GM12892 (cell line): ENCODE measurements at regions not wholly inside any gene's neighbourhood (a gene's known extent, or its start where the extent isn't known, plus 50 kb on each side); places are given as distances from the start of the nearest gene placed in this dataset.

ENCODE experiments used
- POLR2A ChIP-seq: IDR thresholded peaks from 2 replicates; pipeline ENCODE4 v1.6.1; 2011; ENCODE audit warnings: low read depth, low read length, control low read depth
- POLR2AphosphoS5 ChIP-seq: IDR thresholded peaks from 2 replicates; pipeline ENCODE4 v1.6.1; 2011; ENCODE audit warnings: low read depth, low read length, control low read depth
- TAF1 ChIP-seq: IDR thresholded peaks from 2 replicates; pipeline ENCODE4 v1.6.1; 2011; ENCODE audit warnings: low read depth, mild to moderate bottlenecking, control low read depth, low read length, borderline replicate concordance

- no peak for TF ChIP-seq POLR2AphosphoS5
- TF ChIP-seq POLR2A: no peak
- no peak for TF ChIP-seq TAF1
Observed at GRCh38 chr2:83874712-83875430, 584.2 kb downstream of the SUCLG1 start.
